HCEC 1CT (cell line): ENCODE measurements at regions not wholly inside any gene's neighbourhood (a gene's known extent, or its start where the extent isn't known, plus 50 kb on each side); places are given as distances from the start of the nearest gene placed in this dataset.

Experiments used
- DNase-seq: peaks from one replicate; pipeline ENCODE4 v3.0.0-alpha.2; 2017

- DNase-seq, result no peak
Measured at GRCh38 chr2:234631646-234632514, 135.0 kb upstream of the ARL4C start.

GRCh38 chr2:234630801-234631261, 133.9 kb upstream of the ARL4C start:
- no peak for DNase-seq

- no peak for DNase-seq
Measured at GRCh38 chr2:234629596-234629995, 132.7 kb upstream of the ARL4C start.

- DNase-seq, result no peak
Measured at GRCh38 chr2:234628953-234629352, 132.1 kb upstream of the ARL4C start.

GRCh38 chr2:234627308-234627707, 130.4 kb upstream of the ARL4C start:
- no peak for DNase-seq

- no peak for DNase-seq
Measured at GRCh38 chr2:234626566-234627130, 129.8 kb upstream of the ARL4C start.

GRCh38 chr2:234625626-234626250, 128.9 kb upstream of the ARL4C start:
- DNase-seq, result no peak

GRCh38 chr2:234623521-234623991, 126.7 kb upstream of the ARL4C start:
- no peak for DNase-seq

- no peak for DNase-seq
Measured at GRCh38 chr2:234621120-234621519, 124.2 kb upstream of the ARL4C start.

- DNase-seq, result no peak
Measured at GRCh38 chr2:234620018-234620417, 123.1 kb upstream of the ARL4C start.

- DNase-seq, result no peak
Measured at GRCh38 chr2:234615643-234616356, 118.9 kb upstream of the ARL4C start.

GRCh38 chr2:234611209-234611608, 114.3 kb upstream of the ARL4C start:
- no peak for DNase-seq

GRCh38 chr2:234608946-234609345, 112.1 kb upstream of the ARL4C start:
- DNase-seq, result no peak

- no peak for DNase-seq
Measured at GRCh38 chr2:234607691-234608090, 110.8 kb upstream of the ARL4C start.

- DNase-seq, result no peak
Measured at GRCh38 chr2:234606896-234607295, 110.0 kb upstream of the ARL4C start.

GRCh38 chr2:234603619-234604018, 106.7 kb upstream of the ARL4C start:
- no peak for DNase-seq

GRCh38 chr2:234601213-234601612, 104.3 kb upstream of the ARL4C start:
- no peak for DNase-seq

GRCh38 chr2:234597576-234597861, 100.6 kb upstream of the ARL4C start:
- no peak for DNase-seq

- DNase-seq, result no peak
Measured at GRCh38 chr2:234596696-234597575, 100.1 kb upstream of the ARL4C start.

GRCh38 chr2:234595829-234596228, 98.9 kb upstream of the ARL4C start:
- peak; percentile 79 for DNase-seq

GRCh38 chr2:234594715-234595114, 97.8 kb upstream of the ARL4C start:
- DNase-seq, result no peak

GRCh38 chr2:234593636-234594035, 96.8 kb upstream of the ARL4C start:
- DNase-seq, result peak; percentile 45
